ENCODE measurements at regions not wholly inside any gene's neighbourhood (a gene's known extent, or its start where the extent isn't known, plus 50 kb on each side); places are given as distances from the start of the nearest gene placed in this dataset.
"Not testable (repeated sequence)": the region's sequence is repeated elsewhere in the genome, so short reads cannot be mapped to it uniquely, and the experiment has no call there.

- no peak for DNase-seq (ENCODE audit: low read depth)
- no peak for TF ChIP-seq CTCF (IDR thresholded peaks at IDR 0.05; ENCODE audit: control insufficient read depth, insufficient read depth, low read depth, low read length, missing control alignments)
- no peak overlapping the region for H3K4me3 ChIP-seq (ENCODE audit: control insufficient read depth, low read depth, low read length)
Observed at GRCh38 chr3:191135175-191135574, 63.9 kb upstream of the OSTN start.

DNA sequence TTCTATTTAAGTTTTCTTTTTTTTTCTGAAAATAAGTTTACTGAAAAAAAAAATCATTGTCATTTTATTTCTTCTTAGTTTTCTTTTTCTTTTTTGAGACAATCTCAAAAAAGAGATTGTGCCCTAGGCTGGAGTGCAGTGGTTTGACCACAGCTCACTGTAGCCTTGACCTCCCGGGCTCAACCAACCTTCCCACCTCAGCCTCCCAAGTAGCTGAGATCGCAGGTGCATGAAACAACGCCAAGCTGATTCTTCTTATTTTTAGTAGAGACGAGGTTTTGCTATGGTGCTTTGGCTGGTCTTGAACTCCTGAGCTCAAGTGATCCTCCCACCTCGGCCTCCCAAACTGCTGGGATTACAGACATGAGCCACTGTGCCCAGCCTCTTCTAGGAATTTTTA lies 65.7 kb upstream of the OSTN start:
- no peak for DNase-seq (ENCODE audit: low read depth)
- H3K4me3 ChIP-seq (ENCODE audit: control insufficient read depth, low read depth, low read length) = no peak overlapping the region
- no peak for TF ChIP-seq CTCF (IDR thresholded peaks at IDR 0.05; ENCODE audit: control insufficient read depth, insufficient read depth, low read depth, low read length, missing control alignments)

- TF ChIP-seq CTCF (IDR thresholded peaks at IDR 0.05; ENCODE audit: control insufficient read depth, insufficient read depth, low read depth, low read length, missing control alignments) = no peak
- no peak overlapping the region for H3K4me3 ChIP-seq (ENCODE audit: control insufficient read depth, low read depth, low read length)
- no peak for DNase-seq (ENCODE audit: low read depth)
Observed at GRCh38 chr3:191131305-191131704, 67.7 kb upstream of the OSTN start.

DNA sequence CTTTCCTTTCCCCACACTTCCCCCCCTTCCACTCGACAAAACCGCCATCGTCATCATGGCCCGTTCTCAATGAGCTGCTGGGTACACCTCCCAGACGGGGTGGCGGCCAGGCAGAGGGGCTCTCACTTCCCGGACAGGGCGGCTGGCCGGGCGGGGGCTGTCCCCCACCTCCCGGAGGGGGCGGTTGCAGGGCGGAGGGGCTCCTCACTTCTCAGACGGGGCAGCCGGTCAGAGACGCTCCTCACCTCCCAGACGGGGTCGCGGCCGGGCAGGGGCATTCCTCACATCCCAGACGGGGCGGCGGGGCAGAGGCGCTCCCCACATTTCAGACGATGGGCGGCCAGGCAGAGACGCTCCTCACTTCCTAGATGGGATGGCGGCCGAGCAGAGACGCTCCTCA lies 74.2 kb upstream of the OSTN start:
- DNase-seq (ENCODE audit: low read depth); H3K4me3 ChIP-seq (ENCODE audit: control insufficient read depth, low read depth, low read length): not testable (repeated sequence)

DNA sequence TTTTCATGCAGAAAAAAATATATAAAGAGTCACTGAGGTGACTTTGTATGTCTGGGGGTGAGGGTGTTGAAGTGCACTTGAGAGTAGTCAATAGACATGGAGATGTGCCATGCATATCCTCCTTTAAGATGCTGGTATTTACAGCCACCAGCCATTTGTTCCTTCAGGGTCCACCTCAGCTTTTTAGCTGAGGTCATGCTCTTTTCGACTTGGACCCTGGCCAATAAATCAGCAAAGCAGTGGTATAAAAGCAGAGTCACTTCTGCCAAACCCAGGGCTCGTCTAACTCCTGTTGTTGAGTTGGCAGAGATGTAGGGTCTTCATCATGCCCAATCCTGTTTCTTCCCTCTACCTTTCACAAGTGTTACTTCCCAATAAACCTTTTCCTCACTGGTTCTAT lies 75.1 kb upstream of the OSTN start:
- no peak for TF ChIP-seq CTCF (IDR thresholded peaks at IDR 0.05; ENCODE audit: control insufficient read depth, insufficient read depth, low read depth, low read length, missing control alignments)
- DNase-seq (ENCODE audit: low read depth) = no peak

GRCh38 chr3:191123231-191123630 lies 75.8 kb upstream of the OSTN start:
- H3K4me3 ChIP-seq (ENCODE audit: control insufficient read depth, low read depth, low read length) = no peak overlapping the region
- DNase-seq (ENCODE audit: low read depth) = no peak
- no peak for TF ChIP-seq CTCF (IDR thresholded peaks at IDR 0.05; ENCODE audit: control insufficient read depth, insufficient read depth, low read depth, low read length, missing control alignments)

More for the DNA sequence above, 75.1 kb upstream of the OSTN start:
- no peak overlapping the region for H3K4me3 ChIP-seq (ENCODE audit: control insufficient read depth, low read depth, low read length)

DNA sequence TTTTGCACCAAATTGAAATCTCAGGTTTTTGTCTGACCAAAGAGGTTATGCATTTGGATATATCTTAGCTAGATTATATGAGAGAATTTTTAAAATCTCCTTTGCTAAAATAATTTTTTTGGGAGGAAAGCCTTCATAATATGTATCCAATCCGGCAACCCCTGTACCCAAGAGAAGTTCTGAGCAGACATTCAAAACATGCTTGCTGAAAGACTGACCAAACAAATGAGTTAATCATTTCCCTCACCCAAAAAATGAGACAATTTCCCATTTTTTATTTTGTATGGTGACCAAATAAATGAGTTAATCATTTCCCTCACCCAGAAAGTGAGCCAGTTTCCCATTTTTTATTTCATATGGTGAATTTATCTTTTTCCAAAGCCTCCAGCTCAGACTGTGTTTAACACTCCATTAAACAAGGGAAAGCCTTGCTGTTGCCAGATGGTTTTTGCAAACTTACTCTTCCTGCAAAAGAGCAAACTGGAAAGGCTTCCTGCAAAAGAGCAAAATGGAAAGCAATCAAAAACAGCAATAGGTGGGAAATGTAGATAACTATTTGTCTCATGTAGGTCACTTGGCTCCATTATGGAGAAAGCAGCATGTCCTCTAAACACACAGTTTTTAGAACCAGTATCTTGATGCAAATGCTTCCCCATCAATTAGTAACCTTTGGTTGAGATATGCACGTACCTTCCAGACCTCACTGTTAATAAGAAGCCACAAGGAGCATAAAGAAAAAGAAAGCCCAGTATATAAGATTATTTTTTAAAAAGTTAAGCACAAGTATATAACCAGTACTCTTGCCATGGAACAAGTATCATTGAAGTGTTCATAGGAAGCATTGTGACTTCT lies 78.4 kb upstream of the OSTN start:
- no peak for DNase-seq (ENCODE audit: low read depth)
- no peak overlapping the region for H3K4me3 ChIP-seq (ENCODE audit: control insufficient read depth, low read depth, low read length)
- no peak for TF ChIP-seq CTCF (IDR thresholded peaks at IDR 0.05; ENCODE audit: control insufficient read depth, insufficient read depth, low read depth, low read length, missing control alignments)
